ENCODE measurements at regions not wholly inside any gene's neighbourhood (a gene's known extent, or its start where the extent isn't known, plus 50 kb on each side); places are given as distances from the start of the nearest gene placed in this dataset.

DNA sequence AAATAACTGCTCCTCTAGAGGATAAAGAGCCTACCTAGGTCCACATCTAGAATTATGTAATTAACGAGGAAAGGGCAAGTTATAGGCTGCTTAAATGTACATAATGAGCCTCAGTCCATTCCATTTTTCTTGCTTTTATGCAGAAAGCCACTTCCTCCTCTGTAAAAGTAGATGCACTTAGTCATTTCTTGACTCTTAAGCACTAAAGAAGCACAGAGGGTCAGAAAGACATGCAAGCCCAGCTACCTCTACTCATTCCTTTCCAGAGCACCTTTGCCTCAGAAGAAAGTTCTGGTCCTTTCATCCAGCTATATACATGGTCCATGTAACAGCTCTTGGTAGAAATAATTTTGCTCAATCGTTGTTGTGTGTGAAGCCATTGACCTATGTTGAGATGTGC, 308.0 kb upstream of the NREP start:
- no peak overlapping the region for H3K27ac ChIP-seq (ENCODE audit: insufficient read depth, low read depth, low read length)
- no peaks in the 10 kb centered on the region for H3K27me3 ChIP-seq (ENCODE audit: control insufficient read depth in 2 of 2, insufficient read depth in 2 of 2, low read length in 2 of 2)
- H3K9me3 ChIP-seq (replicated peaks; ENCODE audit: control insufficient read depth, insufficient read depth, low read length), result no peaks in the 10 kb centered on the region
- H2AFZ ChIP-seq (ENCODE audit: low read depth, low read length), result no peak overlapping the region
- no peak overlapping the region for H3K4me3 ChIP-seq (replicated peaks in 1 of 3; ENCODE audit: insufficient read depth in 1 of 3, low read depth in 1 of 3, low read length in 3 of 3)
- TF ChIP-seq MYC (IDR thresholded peaks at IDR 0.05; ENCODE audit: low read depth, low read length), result no peak
- TF ChIP-seq, protein P1, sequence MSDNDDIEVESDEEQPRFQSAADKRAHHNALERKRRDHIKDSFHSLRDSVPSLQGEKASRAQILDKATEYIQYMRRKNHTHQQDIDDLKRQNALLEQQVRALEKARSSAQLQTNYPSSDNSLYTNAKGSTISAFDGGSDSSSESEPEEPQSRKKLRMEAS (IDR thresholded peaks at IDR 0.05; ENCODE audit: insufficient read depth, insufficient read length), result no peak
- TF ChIP-seq, protein P2, sequence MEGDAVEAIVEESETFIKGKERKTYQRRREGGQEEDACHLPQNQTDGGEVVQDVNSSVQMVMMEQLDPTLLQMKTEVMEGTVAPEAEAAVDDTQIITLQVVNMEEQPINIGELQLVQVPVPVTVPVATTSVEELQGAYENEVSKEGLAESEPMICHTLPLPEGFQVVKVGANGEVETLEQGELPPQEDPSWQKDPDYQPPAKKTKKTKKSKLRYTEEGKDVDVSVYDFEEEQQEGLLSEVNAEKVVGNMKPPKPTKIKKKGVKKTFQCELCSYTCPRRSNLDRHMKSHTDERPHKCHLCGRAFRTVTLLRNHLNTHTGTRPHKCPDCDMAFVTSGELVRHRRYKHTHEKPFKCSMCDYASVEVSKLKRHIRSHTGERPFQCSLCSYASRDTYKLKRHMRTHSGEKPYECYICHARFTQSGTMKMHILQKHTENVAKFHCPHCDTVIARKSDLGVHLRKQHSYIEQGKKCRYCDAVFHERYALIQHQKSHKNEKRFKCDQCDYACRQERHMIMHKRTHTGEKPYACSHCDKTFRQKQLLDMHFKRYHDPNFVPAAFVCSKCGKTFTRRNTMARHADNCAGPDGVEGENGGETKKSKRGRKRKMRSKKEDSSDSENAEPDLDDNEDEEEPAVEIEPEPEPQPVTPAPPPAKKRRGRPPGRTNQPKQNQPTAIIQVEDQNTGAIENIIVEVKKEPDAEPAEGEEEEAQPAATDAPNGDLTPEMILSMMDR (IDR thresholded peaks at IDR 0.05; ENCODE audit: extremely low read depth in 1 of 2, insufficient read depth in 1 of 2, low read depth in 1 of 2, low read length in 2 of 2), result no peak
- no peaks in the 10 kb centered on the region for H3K4me1 ChIP-seq (ENCODE audit: control insufficient read depth, extremely low read depth, insufficient read depth, low read length)
- no peaks in the 10 kb centered on the region for H3K79me2 ChIP-seq (ENCODE audit: control insufficient read depth, insufficient read depth, low read length)
- no TSS peak for BruUV-seq (replicated peaks)
- H3K9ac ChIP-seq (replicated peaks; ENCODE audit: extremely low read depth, insufficient read depth, low read length), result no peak overlapping the region
- intact Hi-C loops (cut with micrococcal nuclease) (no loop called here), dilution Hi-C loops (cut with MboI; ENCODE audit: extremely low pct_ligation_motif_present, low sequenced_read_pairs) (no loop called here)
- H3K9me1 ChIP-seq (replicated peaks; ENCODE audit: control insufficient read depth, extremely low read depth, insufficient read depth, low read length), result no peaks in the 10 kb centered on the region
- ChIA-PET CTCF (no interaction called here), POLR2A (no interaction called here)
- H3K36me3 ChIP-seq (ENCODE audit: control insufficient read depth in 2 of 2, extremely low read depth in 1 of 2, insufficient read depth in 2 of 2, low read length in 2 of 2), result no peaks in the 10 kb centered on the region
- H3K4me2 ChIP-seq (ENCODE audit: insufficient read depth, low read length), result no peak overlapping the region
- no peak for DNase-seq (ENCODE audit: low read depth, low spot score)
- no peaks in the 10 kb centered on the region for H4K20me1 ChIP-seq (replicated peaks; ENCODE audit: control insufficient read depth, extremely low read depth, insufficient read depth, low read length)
- FAIRE-seq, result no peak

DNA sequence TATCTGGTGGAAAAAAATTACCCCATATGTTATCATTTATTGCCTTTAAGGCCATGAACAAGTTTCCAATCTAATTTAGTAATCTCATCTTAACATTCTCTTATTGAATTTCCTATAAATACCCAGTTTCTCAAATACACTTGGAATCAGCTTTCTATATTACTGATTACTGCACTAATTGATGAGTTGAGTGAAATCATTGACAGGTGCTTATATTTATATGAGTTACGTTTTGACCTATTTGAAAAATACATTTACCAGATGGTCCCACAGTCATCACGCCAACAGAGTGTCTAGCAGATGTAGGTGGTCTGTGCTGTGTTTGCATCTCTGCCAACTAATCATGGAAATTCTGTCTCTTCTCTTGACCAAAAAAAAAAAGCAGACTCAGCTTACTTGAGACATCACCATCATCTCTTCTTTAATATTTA, 307.3 kb upstream of the NREP start:
- H3K4me3 ChIP-seq (replicated peaks in 1 of 3; ENCODE audit: insufficient read depth in 1 of 3, low read depth in 1 of 3, low read length in 3 of 3), result no peak overlapping the region
- H3K79me2 ChIP-seq (ENCODE audit: control insufficient read depth, insufficient read depth, low read length), result no peaks in the 10 kb centered on the region
- DNase-seq (ENCODE audit: low read depth, low spot score) (no peak), FAIRE-seq (no peak)
- CTCF ChIA-PET, result no interaction called here
- no peak overlapping the region for H3K9ac ChIP-seq (replicated peaks; ENCODE audit: extremely low read depth, insufficient read depth, low read length)
- intact Hi-C loops (cut with micrococcal nuclease), result no loop called here
- no peaks in the 10 kb centered on the region for H3K9me1 ChIP-seq (replicated peaks; ENCODE audit: control insufficient read depth, extremely low read depth, insufficient read depth, low read length)
- no peaks in the 10 kb centered on the region for H3K4me1 ChIP-seq (ENCODE audit: control insufficient read depth, extremely low read depth, insufficient read depth, low read length)
- TF ChIP-seq FOS (IDR thresholded peaks at IDR 0.05; ENCODE audit: borderline replicate concordance, insufficient read depth, low read length) (no peak), POLR2A (IDR thresholded peaks at IDR 0.05; ENCODE audit: low read depth, low read length) (no peak), POLR2AphosphoS5 (IDR thresholded peaks at IDR 0.05; ENCODE audit: insufficient read depth, low read depth, low read length) (no peak), EZH2 (IDR thresholded peaks at IDR 0.05; ENCODE audit: borderline replicate concordance, low read depth, low read length, severe bottlenecking) (no peak), JUN (IDR thresholded peaks at IDR 0.05; ENCODE audit: borderline replicate concordance, insufficient read depth, insufficient read length, low read depth) (no peak), GATA2 (IDR thresholded peaks at IDR 0.05; ENCODE audit: insufficient read depth, insufficient read length, low read depth, low read length) (no peak), MYC (IDR thresholded peaks at IDR 0.05; ENCODE audit: low read depth, low read length) (no peak)
- TF ChIP-seq, protein P1 (IDR thresholded peaks at IDR 0.05; ENCODE audit: insufficient read depth, insufficient read length), result no peak
- TF ChIP-seq, protein P2 (IDR thresholded peaks at IDR 0.05; ENCODE audit: extremely low read depth in 1 of 2, insufficient read depth in 1 of 2, low read depth in 1 of 2, low read length in 2 of 2), result no peak
- no peak overlapping the region for H3K4me2 ChIP-seq (ENCODE audit: insufficient read depth, low read length)
- POLR2A ChIA-PET, result no interaction called here
- no peaks in the 10 kb centered on the region for H4K20me1 ChIP-seq (replicated peaks; ENCODE audit: control insufficient read depth, extremely low read depth, insufficient read depth, low read length)
- H3K27me3 ChIP-seq (ENCODE audit: control insufficient read depth in 2 of 2, insufficient read depth in 2 of 2, low read length in 2 of 2), result no peaks in the 10 kb centered on the region
- H3K9me3 ChIP-seq (replicated peaks; ENCODE audit: control insufficient read depth, insufficient read depth, low read length), result no peaks in the 10 kb centered on the region
- no TSS peak for BruUV-seq (replicated peaks)
- no peaks in the 10 kb centered on the region for H3K36me3 ChIP-seq (ENCODE audit: control insufficient read depth in 2 of 2, extremely low read depth in 1 of 2, insufficient read depth in 2 of 2, low read length in 2 of 2)
- dilution Hi-C loops (cut with MboI; ENCODE audit: extremely low pct_ligation_motif_present, low sequenced_read_pairs), result no loop called here
- H3K27ac ChIP-seq (ENCODE audit: insufficient read depth, low read depth, low read length), result no peak overlapping the region
- H2AFZ ChIP-seq (ENCODE audit: low read depth, low read length), result no peak overlapping the region
